Mesodermal cell (in vitro differentiated cells): ENCODE measurements at regions not wholly inside any gene's neighbourhood (a gene's known extent, or its start where the extent isn't known, plus 50 kb on each side); places are given as distances from the start of the nearest gene placed in this dataset.

Source experiments
- H3K27ac ChIP-seq: 2 replicates; pipeline ENCODE4 v1.7.0; 2013; ENCODE audit warnings: mild to moderate bottlenecking, low read depth, low read length, moderate library complexity; ENCODE audit not compliant: severe bottlenecking
- H3K36me3 ChIP-seq: 2 replicates; pipeline ENCODE4 v1.7.1; 2013; ENCODE audit warnings: mild to moderate bottlenecking, low read length, moderate library complexity; ENCODE audit not compliant: control insufficient read depth, insufficient read depth
- H3K4me1 ChIP-seq: one replicate; pipeline ENCODE4 v1.7.1; 2013; ENCODE audit warnings: mild to moderate bottlenecking, low read length; ENCODE audit not compliant: insufficient read depth, control insufficient read depth, poor library complexity, severe bottlenecking
- H3K4me3 ChIP-seq: 2 replicates; pipeline ENCODE4 v1.7.0; 2013; ENCODE audit warnings: low read length, control low read depth, mild to moderate bottlenecking; ENCODE audit not compliant: insufficient read depth, poor library complexity, severe bottlenecking; ENCODE audit errors: extremely low read depth
- H3K9me3 ChIP-seq: 2 replicates; pipeline ENCODE4 v1.7.1; 2013; ENCODE audit warnings: mild to moderate bottlenecking, low read length, moderate library complexity; ENCODE audit not compliant: control insufficient read depth
- WGBS, 2 experiments: methylation state at CpG; one replicate each; pipeline ENCODE4 v1.1.5; 2013; ENCODE audit warnings: missing lambda C conversion rate in 2 of 2; ENCODE audit not compliant: insufficient coverage in 2 of 2; 5-methylcytosine and 5-hydroxymethylcytosine counted together

DNA sequence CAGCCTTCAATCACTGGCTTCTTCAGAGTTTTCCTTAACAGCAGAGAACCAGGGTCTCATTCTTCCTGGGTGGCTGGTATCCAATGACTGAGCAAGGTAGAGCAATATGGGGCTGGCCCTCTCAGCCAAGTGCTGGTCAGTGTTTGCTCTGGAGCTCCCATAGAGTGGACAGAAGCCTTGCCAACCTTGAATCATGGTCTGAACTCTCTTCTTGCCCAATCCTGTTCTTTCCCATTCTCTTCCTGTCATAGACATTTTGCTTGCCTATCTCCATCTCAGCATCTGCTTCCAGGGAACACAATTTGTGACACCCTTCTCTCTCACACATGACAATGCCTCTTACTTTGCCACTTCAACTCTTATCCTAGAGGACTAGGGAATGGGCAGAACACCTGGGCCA is 245.6 kb upstream of the PEX5L start:
- Histone ChIP-seq H3K36me3 (no peaks in the 10 kb centered on the region), H3K4me1 (no peaks in the 10 kb centered on the region), H3K9me3 (no peaks in the 10 kb centered on the region), H3K4me3 (no peak overlapping the region), H3K27ac (no peak overlapping the region)

DNA sequence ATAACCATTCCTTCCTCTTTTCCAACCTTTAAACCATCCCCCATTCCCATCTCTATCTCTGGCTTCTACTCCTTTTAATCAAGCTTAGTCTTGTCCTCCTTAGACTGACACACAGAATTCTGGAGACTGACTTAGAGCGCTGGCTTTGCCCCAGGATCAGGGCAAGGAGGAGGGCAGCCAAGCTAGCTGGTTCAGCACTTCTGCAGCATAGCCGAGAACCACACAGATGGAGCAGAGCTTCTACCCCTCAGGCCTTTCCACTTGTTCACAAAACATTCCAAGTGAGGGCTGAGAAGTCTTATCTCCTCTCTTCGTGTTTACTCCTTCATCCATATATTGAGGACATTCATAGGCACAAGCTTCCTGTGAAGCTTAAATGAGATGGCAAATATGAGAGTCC is 246.5 kb upstream of the PEX5L start:
- Histone ChIP-seq H3K27ac (no peak overlapping the region), H3K36me3 (no peaks in the 10 kb centered on the region), H3K4me3 (no peak overlapping the region), H3K9me3 (no peaks in the 10 kb centered on the region), H3K4me1 (no peaks in the 10 kb centered on the region)
- 80 to 83% methylated on average over 1 of the region's 3 CpGs for WGBS, 2 experiments

DNA sequence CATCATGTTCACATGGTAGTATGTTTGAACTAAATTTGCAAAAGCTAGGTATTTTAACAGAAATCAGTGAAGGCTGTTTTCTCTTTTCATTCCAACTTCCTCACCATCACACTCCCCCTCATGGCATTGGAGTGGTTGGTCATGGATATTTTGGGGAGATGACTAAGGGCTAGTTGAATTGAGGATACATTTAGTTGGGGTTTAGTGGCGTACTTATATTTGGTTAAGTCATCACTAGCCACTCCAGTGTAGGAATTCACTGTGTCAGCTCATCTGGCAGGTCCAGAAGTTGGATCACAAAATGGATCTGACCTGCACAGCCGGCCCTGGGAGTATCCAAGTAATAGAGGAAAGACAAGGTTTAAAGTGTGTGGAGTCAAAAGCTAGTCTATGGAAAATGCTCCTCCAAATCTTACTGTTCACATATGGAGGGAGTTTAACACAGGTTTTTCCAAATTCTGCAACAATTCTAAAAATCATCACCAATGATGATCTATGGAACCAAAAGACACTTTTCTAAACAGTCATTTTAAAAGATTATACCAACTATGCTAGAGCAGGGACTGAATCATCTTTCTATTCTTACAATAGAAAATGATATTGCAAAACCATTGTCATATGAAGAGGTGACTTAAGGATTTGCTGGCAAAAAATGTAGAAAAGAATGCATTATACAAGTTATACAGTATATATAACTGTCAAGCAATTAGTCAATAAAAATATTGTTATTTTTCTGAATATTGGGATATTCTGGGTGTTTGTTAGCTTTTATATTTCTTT is 247.8 kb upstream of the PEX5L start:
- no peak overlapping the region for H3K4me3 ChIP-seq
- H3K27ac ChIP-seq = no peak overlapping the region
- no peaks in the 10 kb centered on the region for H3K4me1 ChIP-seq
- 80 to 89% methylated on average over 1 to 2 of the region's 2 CpGs for WGBS, 2 experiments
- H3K36me3 ChIP-seq = no peaks in the 10 kb centered on the region
- no peaks in the 10 kb centered on the region for H3K9me3 ChIP-seq

- Histone ChIP-seq H3K9me3 (no peaks in the 10 kb centered on the region), H3K27ac (no peak overlapping the region), H3K36me3 (no peaks in the 10 kb centered on the region)
These were observed 251.0 kb upstream of the PEX5L start for GRCh38 chr3:180287703-180288102.

GRCh38 chr3:180288816-180289215 is 252.1 kb upstream of the PEX5L start:
- no CpG with 5 or more reads among the region's 2 CpGs for WGBS, 2 experiments
- H3K4me1 ChIP-seq = no peaks in the 10 kb centered on the region
- H3K36me3 ChIP-seq = no peaks in the 10 kb centered on the region
- H3K9me3 ChIP-seq = no peaks in the 10 kb centered on the region
- H3K4me3 ChIP-seq = no peak overlapping the region
- no peak overlapping the region for H3K27ac ChIP-seq

More at GRCh38 chr3:180287703-180288102, 251.0 kb upstream of the PEX5L start:
- H3K4me3 ChIP-seq = no peak overlapping the region
- no peaks in the 10 kb centered on the region for H3K4me1 ChIP-seq

- Histone ChIP-seq H3K27ac (no peak overlapping the region), H3K4me3 (no peak overlapping the region), H3K36me3 (no peaks in the 10 kb centered on the region), H3K4me1 (no peaks in the 10 kb centered on the region), H3K9me3 (no peaks in the 10 kb centered on the region)
These were observed 253.6 kb upstream of the PEX5L start for GRCh38 chr3:180290300-180290699.

DNA sequence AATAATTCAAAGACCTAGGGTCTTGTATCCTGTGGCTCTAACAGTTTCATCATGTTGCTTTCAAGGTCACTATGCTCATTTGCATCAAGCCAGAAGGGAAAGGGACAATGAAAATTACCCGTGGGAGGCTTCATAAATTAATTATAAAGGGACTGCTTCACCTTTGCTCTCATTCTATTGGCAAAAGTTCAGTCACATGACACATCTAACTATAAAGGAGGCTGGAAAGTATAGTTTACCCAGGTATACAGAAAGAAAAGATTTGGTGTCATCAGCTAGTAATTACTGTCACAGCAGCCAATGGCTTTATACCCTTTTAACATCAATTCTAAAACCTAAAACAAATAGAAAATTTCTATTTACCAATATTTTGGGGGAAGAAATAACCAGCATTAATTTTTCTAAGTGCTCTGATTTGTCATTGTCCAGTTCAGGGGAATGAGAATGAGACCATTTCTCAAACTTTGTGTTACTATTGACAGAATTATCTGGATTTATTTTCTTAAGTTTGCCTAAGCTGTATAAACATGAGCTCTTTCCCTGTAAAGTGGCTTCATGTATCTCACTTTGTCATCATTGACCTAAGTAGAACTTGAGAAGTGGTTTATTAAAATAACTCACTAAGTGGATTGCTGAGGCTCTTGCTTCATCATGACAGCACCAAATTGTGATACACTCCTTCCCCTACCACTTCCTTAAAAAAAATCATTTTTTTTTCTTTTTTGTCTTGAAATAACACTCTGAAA is 257.7 kb upstream of the PEX5L start:
- H3K4me1 ChIP-seq = no peaks in the 10 kb centered on the region
- no peaks in the 10 kb centered on the region for H3K9me3 ChIP-seq
- H3K27ac ChIP-seq = no peak overlapping the region
- H3K4me3 ChIP-seq = no peak overlapping the region
- no peaks in the 10 kb centered on the region for H3K36me3 ChIP-seq
- WGBS, 2 experiments = no CpG with 5 or more reads among the region's 1 CpG

DNA sequence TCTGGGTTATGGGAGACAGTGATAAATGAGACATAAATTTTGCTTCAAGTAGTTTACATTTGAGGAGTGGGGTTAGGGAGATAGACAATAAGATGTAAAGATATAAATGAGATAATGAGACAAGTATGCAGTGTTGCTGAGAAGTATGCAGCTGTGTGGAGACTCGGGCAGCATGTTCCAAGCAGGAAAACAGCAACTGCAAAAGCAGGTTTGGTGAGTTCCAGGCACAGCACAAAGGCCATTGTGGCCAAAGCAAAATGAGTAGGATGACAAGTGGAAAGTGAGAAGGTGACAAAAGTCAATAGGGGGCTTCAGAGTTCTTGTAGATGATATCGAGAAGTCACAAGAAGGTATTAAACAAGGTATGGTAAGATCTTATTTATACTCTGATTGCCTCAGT is 259.1 kb upstream of the PEX5L start:
- Histone ChIP-seq H3K27ac (no peak overlapping the region), H3K36me3 (no peaks in the 10 kb centered on the region), H3K4me1 (no peaks in the 10 kb centered on the region), H3K9me3 (no peaks in the 10 kb centered on the region), H3K4me3 (no peak overlapping the region)
- 84 to 92% methylated on average over 2 of the region's 2 CpGs for WGBS, 2 experiments

DNA sequence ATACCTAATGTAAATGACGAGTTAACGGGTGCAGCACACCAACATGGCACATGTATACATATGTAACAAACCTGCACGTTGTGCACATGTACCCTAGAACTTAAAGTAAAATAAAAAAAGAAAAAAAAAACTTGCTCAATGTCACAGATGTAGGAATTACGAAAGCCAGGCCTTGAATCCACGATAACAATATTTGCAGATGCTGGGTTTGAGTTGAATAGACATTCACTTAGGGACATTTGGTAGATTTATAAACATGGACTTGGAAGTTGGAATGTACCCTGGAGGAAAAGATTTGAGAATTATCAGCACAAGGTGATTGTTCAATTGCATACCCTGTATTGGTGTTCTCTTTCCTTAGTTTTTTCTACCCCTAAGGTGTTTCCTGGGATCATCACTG is 260.2 kb upstream of the PEX5L start:
- WGBS, 2 experiments = 90 to 95% methylated on average over 2 of the region's 5 CpGs
- Histone ChIP-seq H3K27ac (no peak overlapping the region), H3K4me1 (no peaks in the 10 kb centered on the region), H3K36me3 (no peaks in the 10 kb centered on the region), H3K9me3 (no peaks in the 10 kb centered on the region), H3K4me3 (no peak overlapping the region)

DNA sequence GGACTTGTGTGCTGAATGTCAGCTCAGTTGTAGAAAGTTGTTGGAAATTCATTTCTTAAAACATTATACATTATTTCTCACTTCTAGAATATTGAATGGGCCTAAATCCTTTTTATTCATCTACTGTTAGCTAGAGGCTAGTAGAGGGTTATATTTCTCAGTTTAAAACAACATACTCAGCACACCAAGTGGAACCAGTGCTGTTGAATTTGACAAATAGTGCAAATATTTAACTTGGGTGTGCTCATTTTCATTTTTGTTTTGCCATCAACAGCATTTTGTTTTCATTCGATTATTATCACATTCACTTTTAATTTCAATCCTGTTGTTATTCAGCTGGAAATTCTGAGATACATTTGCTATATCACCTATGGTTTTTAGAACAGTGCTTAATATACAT is 269.4 kb upstream of the PEX5L start:
- no peak overlapping the region for H3K27ac ChIP-seq
- H3K4me1 ChIP-seq = no peaks in the 10 kb centered on the region
- no peaks in the 10 kb centered on the region for H3K36me3 ChIP-seq
- no CpG with 5 or more reads among the region's 1 CpG for WGBS, 2 experiments
- H3K9me3 ChIP-seq = no peaks in the 10 kb centered on the region
- no peak overlapping the region for H3K4me3 ChIP-seq

GRCh38 chr3:180306691-180307090 is 270.0 kb upstream of the PEX5L start:
- no peak overlapping the region for H3K4me3 ChIP-seq
- no peak overlapping the region for H3K27ac ChIP-seq
- no peaks in the 10 kb centered on the region for H3K36me3 ChIP-seq
- 70 to 94% methylated on average over 3 to 7 of the region's 7 CpGs for WGBS, 2 experiments
- H3K4me1 ChIP-seq = no peaks in the 10 kb centered on the region
- no peaks in the 10 kb centered on the region for H3K9me3 ChIP-seq
